Activated CD8-positive, alpha-beta T cell treated with anti-CD3 and anti-CD28 coated beads for 36 hours (primary cell): ENCODE measurements at regions not wholly inside any gene's neighbourhood (a gene's known extent, or its start where the extent isn't known, plus 50 kb on each side); places are given as distances from the start of the nearest gene placed in this dataset.

ENCODE experiments used
- ATAC-seq: fragments of 200-7000 bp; cut with Tn5 transposase; one replicate; pipeline ENCODE4 v1.10.0; 2021; ENCODE audit warnings: mild to moderate bottlenecking, moderate library complexity
- CTCF ChIA-PET: fragments of 350-600 bp; sonication (Branson Sonifier 250); formaldehyde crosslinking; loops from one replicate; lab custom pipeline; 2021; ENCODE audit warnings: antibody characterized with exemption; lab: Charles Lee
- POLR2A ChIA-PET: fragments of 350-600 bp; sonication (Branson Sonifier 250); formaldehyde crosslinking; loops from one replicate; lab custom pipeline; 2021; ENCODE audit warnings: antibody characterized with exemption; lab: Charles Lee
- DNase-seq: peaks from one replicate; pipeline ENCODE4 v3.0.0-alpha.2; 2020
- H3K27ac Mint-ChIP-seq: one replicate; pipeline ENCODE4 v1.8.0; 2021; ENCODE audit warnings: mild to moderate bottlenecking, mixed read lengths
- H3K27me3 Mint-ChIP-seq: one replicate; pipeline ENCODE4 v1.8.0; 2021; ENCODE audit warnings: mixed read lengths
- H3K36me3 Mint-ChIP-seq: one replicate; pipeline ENCODE4 v1.8.0; 2021; ENCODE audit warnings: low read depth, mixed read lengths
- H3K4me1 Mint-ChIP-seq: one replicate; pipeline ENCODE4 v1.8.0; 2021; ENCODE audit warnings: low read depth, mixed read lengths
- H3K4me3 Mint-ChIP-seq: one replicate; pipeline ENCODE4 v1.8.0; 2021; ENCODE audit warnings: mild to moderate bottlenecking, moderate library complexity, mixed read lengths
- H3K9me3 Mint-ChIP-seq: one replicate; pipeline ENCODE4 v1.8.0; 2021; ENCODE audit warnings: mixed read lengths
- intact Hi-C: fragments of 100-400 bp; cut with micrococcal nuclease; formaldehyde crosslinking; loops from one replicate; pipeline ENCODE4 v1.10.0; 2022
- TF ChIP-seq, protein P1 (sequence below): fragments of 200-600 bp; IDR thresholded peaks from one replicate; pipeline ENCODE4 v1.8.0; 2022; ENCODE audit warnings: antibody characterized with exemption, mild to moderate bottlenecking

DNA sequence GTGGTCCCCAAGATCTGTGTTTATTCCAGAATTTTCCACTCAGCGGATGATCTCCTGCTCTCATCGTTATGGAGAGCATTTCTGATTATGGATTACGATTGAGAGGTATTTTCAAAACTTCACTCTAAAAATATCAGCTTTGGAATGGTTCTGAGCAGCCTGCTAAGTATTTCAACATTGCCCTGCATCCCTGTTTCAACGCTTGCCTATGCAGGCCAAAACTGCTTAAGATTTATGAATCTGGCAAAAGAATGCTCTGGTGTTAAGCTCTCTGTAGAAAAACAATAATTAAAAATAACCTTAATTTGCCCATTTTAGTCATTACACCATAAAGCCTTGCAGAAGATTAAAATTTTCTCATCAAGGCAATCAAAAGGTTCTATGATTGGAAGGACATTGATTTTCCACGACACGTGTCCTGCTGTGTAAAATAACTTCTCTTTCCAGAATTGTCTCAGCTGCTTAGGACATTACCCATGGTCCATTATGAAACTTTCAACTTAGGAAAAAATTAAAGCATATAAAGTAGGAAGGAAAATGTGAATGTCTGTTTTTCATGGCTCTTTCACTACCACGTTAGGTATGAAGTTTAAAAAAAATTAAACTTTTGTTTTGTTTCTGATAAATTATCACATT lies 229.9 kb downstream of the ACKR3 start:
- Mint-ChIP-seq H3K27ac (no peak overlapping the region), H3K4me1 (no peaks in the 10 kb centered on the region), H3K9me3 (no peaks in the 10 kb centered on the region), H3K36me3 (no peaks in the 10 kb centered on the region), H3K27me3 (peaks cover 12% of the 10 kb centered on the region), H3K4me3 (no peak overlapping the region)
- TF ChIP-seq, protein P1, sequence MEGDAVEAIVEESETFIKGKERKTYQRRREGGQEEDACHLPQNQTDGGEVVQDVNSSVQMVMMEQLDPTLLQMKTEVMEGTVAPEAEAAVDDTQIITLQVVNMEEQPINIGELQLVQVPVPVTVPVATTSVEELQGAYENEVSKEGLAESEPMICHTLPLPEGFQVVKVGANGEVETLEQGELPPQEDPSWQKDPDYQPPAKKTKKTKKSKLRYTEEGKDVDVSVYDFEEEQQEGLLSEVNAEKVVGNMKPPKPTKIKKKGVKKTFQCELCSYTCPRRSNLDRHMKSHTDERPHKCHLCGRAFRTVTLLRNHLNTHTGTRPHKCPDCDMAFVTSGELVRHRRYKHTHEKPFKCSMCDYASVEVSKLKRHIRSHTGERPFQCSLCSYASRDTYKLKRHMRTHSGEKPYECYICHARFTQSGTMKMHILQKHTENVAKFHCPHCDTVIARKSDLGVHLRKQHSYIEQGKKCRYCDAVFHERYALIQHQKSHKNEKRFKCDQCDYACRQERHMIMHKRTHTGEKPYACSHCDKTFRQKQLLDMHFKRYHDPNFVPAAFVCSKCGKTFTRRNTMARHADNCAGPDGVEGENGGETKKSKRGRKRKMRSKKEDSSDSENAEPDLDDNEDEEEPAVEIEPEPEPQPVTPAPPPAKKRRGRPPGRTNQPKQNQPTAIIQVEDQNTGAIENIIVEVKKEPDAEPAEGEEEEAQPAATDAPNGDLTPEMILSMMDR, result no peak
- ChIA-PET POLR2A (no interaction called here), CTCF (no interaction called here)
- ATAC-seq (no peak), DNase-seq (no peak)
- intact Hi-C loops, result no loop called here

DNA sequence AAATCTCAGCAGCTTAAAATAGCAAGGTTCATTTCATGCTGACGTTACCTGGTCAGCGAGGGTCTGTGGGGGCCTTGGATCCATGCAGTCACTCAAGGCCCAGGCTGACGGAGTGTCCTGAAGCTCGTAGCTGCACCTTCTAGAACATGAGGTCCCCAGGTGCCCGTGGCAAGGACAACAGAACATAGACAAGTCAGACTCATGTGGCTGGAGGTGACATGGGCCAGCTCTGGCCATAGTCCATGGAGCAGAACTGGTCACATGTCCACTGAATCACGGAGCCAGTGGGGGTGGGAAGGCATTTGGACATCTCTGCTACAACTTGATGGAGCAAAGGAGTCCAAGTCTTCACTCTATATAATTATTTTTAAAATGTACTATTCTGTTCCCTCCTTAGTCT lies 233.2 kb downstream of the ACKR3 start:
- ATAC-seq, result no peak
- Mint-ChIP-seq H3K27me3 (peaks cover 14% of the 10 kb centered on the region), H3K36me3 (peaks cover 2% of the 10 kb centered on the region), H3K27ac (no peak overlapping the region), H3K9me3 (peaks cover 3% of the 10 kb centered on the region), H3K4me3 (no peak overlapping the region), H3K4me1 (no peaks in the 10 kb centered on the region)
- intact Hi-C loops, result no loop called here
- POLR2A ChIA-PET, result no interaction called here
- TF ChIP-seq, protein P1, result no peak
- DNase-seq, result no peak
- CTCF ChIA-PET, result no interaction called here

DNA sequence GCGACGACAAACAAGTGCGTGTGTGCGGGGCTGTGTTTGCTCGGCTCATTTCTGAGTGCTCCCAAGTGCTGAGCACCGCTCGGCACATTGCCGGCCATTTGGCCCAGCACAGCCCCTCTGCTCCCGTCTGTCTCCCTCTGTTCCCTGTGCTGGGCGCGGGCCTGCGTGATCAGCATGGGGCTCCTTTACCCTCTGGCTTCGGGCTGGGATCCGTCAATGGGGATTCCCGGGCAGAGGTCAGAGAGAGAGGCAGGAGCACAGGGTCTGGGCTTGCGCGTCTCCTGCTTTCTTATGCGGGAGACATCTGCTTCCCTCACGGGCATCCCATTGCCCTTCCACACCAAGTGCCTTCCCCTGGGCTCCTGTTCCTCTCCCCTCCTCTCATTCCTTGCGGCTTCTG lies 234.0 kb downstream of the ACKR3 start:
- ChIA-PET POLR2A (no interaction called here), CTCF (no interaction called here)
- Mint-ChIP-seq H3K27ac (no peak overlapping the region), H3K9me3 (peaks cover 6% of the 10 kb centered on the region), H3K4me3 (no peak overlapping the region), H3K4me1 (no peaks in the 10 kb centered on the region), H3K36me3 (peaks cover 2% of the 10 kb centered on the region), H3K27me3 (peaks cover 15% of the 10 kb centered on the region)
- intact Hi-C loops, result no loop called here
- TF ChIP-seq, protein P1, result no peak
- no peak for DNase-seq
- no peak for ATAC-seq

DNA sequence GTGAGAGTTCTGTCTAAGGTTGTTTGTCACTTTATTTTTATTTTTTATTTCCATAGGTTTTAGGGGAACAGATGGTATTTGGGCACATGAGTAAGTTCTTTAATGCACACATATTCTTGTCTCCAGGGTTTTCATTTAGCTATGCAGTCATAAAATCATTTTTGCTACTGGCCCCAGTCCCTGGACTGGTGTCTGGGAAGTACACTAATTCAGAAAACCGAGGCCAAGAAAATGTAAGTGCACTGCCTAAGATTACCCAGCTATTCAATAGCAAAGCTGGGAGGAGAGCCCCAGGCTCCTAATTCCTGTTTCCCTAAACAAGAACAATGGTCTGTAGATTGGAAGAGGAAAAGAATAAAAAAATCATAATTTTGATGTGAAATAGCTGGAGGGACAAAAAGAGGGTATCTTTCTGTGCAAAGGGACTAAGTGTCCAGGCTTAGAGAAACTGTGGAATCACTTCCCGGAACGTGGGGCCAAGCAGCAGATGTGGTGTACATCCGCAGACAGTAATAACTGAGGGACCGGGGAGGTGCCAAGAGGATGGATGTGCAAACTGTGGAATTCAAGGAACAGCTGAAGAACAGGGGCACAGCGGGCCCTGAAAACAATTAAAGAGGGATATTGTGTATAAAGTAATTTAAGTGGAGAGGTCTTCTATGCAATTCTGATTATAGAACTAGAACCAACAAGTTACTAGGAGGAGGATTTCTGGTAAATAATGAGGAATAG lies 236.3 kb downstream of the ACKR3 start:
- intact Hi-C loops, result no loop called here
- no peak overlapping the region for H3K4me3 Mint-ChIP-seq
- DNase-seq (no peak), ATAC-seq (no peak)
- H3K27ac Mint-ChIP-seq, result no peak overlapping the region
- ChIA-PET POLR2A (no interaction called here), CTCF (no interaction called here)
- peaks cover 2% of the 10 kb centered on the region for H3K36me3 Mint-ChIP-seq
- peaks cover 14% of the 10 kb centered on the region for H3K9me3 Mint-ChIP-seq
- H3K4me1 Mint-ChIP-seq, result no peaks in the 10 kb centered on the region
- TF ChIP-seq, protein P1, result no peak
- peaks cover 16% of the 10 kb centered on the region for H3K27me3 Mint-ChIP-seq

DNA sequence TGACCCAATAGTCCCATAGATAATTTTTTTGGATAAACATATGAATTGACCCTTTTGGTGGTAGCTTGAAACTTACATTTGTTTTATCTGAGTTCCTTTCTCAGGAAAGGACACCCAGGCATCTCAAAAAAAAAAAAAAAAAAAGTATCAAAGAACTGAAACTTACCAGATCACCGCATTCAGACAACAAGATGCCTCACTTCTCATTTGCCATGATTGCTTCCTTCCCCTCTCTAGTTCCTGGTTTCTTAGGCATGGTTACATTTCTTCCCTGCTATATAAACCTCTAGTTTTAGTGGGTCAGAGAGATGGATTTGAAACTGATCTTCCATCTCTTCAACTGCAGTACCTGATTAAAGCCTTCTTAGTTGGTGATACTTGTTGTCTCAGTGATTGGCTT lies 240.1 kb downstream of the ACKR3 start:
- TF ChIP-seq, protein P1, result no peak
- Mint-ChIP-seq H3K27me3 (peaks cover 5% of the 10 kb centered on the region), H3K4me3 (no peak overlapping the region), H3K9me3 (peaks cover 14% of the 10 kb centered on the region), H3K4me1 (no peaks in the 10 kb centered on the region), H3K36me3 (peaks cover 2% of the 10 kb centered on the region), H3K27ac (no peak overlapping the region)
- CTCF ChIA-PET, result no interaction called here
- POLR2A ChIA-PET, result no interaction called here
- intact Hi-C loops, result no loop called here
- ATAC-seq (no peak), DNase-seq (no peak)
